Sciatic nerve (tissue), 2 donors: ENCODE measurements at regions not wholly inside any gene's neighbourhood (a gene's known extent, or its start where the extent isn't known, plus 50 kb on each side); places are given as distances from the start of the nearest gene placed in this dataset.

ENCODE experiments used
- ATAC-seq: fragments of 200-7000 bp; cut with Tn5 transposase; one replicate; pipeline ENCODE4 v1.9.1; 2020; ENCODE audit warnings: mild to moderate bottlenecking, moderate library complexity
- DNase-seq: peaks from one replicate; pipeline ENCODE4 v3.0.0-alpha.2; 2020; ENCODE audit warnings: low spot score
- intact Hi-C: fragments of 100-400 bp; cut with DNase I; formaldehyde crosslinking; loops from one replicate; pipeline ENCODE4 v1.14.2; 2022
- donor health status: DM: no; HTN: no; CAD: no.
- donor health status: DM: no; HTN: no; CAD: no.

DNA sequence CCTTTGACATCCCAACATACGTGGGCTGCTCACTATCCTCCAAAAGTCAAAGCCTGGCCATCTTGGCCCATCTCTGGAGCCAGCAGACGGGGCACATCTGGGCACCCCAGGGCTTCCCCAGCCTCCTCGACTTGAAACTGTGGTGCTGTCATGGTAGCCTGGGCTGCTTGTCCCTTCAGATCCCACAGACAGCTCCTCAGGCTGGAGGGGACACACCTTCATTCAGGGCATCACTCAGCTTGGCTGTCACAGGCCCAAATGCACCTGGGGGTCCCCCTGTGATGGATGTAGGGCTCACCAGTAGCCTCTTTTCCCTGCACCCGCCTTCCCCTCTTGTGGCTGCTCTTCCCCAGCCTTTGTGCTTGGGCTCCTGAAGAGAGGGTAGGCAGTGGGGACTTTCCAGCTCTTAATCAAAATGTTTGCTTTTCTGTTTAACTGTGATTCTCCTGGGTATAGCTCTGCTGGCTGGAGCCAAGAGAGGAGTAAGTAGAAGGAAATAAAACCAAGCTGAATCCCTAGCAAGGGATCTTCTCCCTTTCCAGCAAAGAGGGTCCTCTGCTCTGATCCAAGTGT lies 92.3 kb downstream of the GYPC start:
- intact Hi-C loops, result no loop called here
- DNase-seq (no peak), ATAC-seq (no peak)

DNA sequence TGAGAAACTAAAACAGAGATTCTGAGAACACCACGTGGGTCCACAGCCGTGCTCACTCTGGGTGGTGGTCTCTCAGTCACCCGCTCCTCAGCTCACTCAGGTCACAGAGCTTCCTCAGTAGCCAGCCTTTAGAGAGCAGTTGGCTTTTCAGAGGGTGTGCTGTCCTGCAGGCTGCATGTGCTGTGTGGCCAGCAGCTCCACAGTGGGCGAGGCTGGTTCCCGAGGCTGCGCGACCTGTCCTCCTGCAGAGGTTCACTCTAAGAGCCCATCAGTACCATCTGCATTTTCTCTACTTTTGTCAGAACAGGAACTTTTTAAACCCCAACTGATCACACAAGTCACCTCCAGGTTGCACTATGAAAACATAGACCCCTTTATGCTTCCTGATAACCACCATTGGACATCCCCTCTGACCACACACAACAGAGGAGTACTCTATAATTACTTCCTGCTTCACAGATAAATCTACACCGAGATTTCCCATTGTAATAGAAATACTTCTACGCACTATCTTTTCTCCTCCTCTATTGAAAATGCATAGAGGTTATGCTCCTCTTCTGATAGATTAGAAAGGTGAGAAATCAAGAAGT lies 93.1 kb downstream of the GYPC start:
- intact Hi-C loops, result no loop called here

DNA sequence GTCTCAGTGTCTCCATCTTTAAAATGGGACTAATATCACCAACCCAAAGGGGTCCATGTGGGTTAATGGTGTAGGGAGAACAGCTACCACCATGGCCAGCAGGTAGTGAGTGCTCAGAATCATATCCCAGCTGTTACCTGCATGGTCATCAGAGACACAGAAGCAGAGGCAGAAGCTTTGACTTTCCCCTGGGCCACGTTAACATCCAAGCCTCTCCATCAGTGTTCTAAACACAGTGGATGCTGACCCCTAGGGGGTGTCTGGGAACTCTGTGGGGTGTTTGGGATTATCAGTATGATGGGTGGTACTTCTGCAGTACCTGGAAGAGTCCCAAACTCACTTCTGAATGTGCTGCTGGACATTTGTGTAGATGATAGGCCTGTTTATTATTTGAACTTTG lies 93.6 kb downstream of the GYPC start:
- intact Hi-C loops, result no loop called here
- no peak for ATAC-seq
- no peak for DNase-seq

More for the DNA sequence above, 93.1 kb downstream of the GYPC start:
- DNase-seq, result no peak
- ATAC-seq, result no peak

DNA sequence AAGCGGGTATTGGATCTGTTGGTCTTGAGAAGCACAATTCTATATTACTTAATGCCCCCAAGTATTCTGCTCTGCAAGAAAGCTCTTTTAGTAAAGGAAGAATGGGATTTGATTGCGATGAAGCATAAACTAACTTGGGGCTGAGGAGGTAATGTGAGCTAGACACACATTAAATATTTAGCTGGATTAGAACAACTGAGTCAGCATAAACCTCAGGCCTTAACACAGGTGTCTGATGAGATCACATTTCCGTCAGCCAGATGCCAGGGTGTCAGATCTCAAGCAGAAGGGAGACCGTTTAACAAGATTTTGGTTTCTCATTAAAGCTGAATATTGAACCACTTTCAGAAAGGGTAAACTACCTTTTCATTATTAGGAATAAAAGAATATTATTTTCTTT lies 94.5 kb downstream of the GYPC start:
- intact Hi-C loops, result no loop called here
- no peak for DNase-seq
- ATAC-seq, result no peak

DNA sequence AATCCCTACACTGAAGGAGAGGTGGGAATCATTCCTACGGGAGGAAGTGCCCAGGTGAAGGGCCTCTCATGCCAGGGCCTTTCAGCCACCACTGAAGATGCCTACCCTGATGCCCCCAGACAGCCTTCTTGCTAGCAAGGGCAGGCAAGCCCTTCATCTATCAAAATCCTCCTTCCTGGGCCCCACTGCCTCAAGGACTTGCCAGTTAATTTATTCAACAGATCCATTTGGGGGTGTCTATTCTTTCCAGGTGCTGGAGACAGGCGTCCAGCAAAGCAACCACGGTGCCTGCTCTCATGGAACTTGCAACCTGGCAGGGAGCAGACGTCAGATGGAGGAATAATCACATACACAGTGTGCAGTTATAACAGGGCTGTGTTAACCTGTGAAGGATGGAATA lies 95.5 kb downstream of the GYPC start:
- DNase-seq (no peak), ATAC-seq (no peak)
- intact Hi-C loops, result no loop called here

DNA sequence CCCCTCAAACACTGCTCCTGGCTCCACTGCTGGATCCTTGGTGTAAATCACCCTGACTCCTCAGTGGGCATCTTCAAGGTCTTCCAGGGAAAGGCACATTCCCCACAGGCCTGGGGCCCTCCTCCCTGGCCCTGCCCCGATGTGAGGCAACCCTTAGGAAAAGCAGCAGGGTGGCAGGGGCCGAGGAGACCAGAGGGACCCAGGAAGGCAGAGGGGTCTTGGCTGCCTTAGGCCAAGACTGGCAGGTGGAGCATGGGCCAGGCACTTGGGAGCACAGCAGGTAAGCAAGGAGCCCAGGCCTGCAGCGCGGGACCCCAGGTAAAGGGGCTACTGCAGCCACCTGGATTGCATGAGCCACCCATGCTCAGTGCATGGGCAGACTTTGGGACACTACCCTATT lies 96.9 kb downstream of the GYPC start:
- no peak for ATAC-seq
- intact Hi-C loops, result no loop called here
- DNase-seq, result no peak

DNA sequence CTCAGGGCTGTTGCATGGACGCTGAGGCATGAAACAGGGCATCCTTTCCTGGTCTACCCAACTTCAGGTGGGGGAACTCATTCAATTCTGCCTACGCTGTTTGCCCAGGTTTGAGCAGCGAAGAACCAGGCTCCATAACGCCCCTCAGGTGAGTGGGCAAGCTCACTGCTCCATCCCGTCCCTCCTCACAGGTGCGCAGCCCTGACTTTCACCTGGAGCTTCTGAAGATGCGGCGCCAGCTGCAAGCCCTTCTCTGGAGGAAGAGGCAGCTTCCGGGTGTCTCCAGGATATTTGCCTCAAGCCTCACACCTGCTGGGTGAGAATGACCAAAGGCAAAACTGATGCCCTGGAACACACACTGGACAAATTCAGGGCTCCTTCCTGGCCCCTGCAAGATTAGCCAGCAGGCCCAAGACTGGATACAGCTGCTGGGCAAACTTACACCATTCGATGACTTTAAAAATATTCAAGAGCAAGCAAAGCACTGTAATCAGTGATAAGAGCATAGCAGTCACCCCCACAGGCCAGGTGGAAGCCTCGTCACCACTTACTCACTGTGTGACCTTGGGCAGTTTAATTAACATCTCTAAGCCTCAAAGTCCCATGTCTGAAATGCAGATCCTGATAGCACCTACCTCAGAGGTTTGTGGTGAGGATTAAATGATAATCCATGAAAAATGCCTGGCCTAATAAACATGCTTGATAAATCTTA lies 97.7 kb downstream of the GYPC start:
- DNase-seq (no peak), ATAC-seq (no peak)

DNA sequence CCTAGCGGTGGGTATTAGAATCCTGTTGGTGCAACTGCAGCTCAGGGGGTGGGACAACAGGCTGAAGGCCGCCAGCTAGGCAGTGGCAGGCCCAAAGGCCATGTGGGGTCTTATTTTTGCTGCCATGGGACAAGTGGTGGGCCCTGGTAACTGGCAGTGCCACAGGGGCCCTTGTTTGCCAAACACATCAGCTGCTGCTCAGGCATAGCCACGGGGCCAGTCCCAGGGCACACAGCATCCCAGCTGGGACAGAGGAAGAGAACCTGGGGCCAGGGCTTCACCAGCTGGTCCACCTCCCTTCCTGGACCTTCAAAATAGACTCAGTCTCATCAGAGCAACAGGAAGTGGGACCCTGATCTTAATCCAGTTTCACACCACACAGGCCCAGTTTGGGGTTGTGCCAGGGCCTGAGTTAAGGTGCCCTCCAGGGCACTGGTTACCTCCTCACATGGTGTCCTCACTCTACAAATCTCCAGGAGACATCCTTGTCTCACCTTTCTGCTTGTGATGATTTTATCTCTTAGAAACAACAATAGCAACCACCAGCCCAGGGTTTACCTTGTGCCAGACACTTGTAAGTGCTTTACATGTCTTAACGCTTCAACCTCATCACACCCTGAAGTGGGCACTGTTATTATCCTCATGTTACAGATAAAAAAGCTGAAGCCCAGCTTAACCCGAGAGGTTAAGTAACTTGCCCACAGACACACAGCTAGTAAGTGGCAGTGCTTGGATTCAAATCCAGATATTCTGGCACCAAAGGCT lies 98.5 kb downstream of the GYPC start:
- no peak for ATAC-seq
- intact Hi-C loops, result no loop called here
- no peak for DNase-seq

More for the DNA sequence above, 97.7 kb downstream of the GYPC start:
- intact Hi-C loops, result no loop called here

DNA sequence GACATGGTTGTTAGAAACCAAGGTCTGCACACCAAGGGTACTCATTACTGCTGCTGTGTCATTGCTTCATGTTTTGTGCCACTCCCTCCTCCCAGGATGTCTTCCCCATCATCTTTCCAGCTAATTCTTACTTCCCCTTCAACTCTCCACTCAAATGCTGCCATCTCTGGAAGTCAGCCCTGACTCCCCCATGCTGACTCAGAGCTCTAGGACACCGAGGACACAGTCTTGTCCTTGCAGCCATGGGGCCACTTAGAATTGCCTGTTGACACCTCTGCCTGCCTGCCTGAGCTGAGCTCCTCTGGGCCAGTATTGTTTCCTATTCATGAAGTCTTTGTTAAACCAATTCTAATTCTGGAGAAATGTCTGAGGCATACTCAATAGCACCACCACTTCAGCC lies 100.2 kb downstream of the GYPC start:
- DNase-seq, result no peak
- intact Hi-C loops, result no loop called here

DNA sequence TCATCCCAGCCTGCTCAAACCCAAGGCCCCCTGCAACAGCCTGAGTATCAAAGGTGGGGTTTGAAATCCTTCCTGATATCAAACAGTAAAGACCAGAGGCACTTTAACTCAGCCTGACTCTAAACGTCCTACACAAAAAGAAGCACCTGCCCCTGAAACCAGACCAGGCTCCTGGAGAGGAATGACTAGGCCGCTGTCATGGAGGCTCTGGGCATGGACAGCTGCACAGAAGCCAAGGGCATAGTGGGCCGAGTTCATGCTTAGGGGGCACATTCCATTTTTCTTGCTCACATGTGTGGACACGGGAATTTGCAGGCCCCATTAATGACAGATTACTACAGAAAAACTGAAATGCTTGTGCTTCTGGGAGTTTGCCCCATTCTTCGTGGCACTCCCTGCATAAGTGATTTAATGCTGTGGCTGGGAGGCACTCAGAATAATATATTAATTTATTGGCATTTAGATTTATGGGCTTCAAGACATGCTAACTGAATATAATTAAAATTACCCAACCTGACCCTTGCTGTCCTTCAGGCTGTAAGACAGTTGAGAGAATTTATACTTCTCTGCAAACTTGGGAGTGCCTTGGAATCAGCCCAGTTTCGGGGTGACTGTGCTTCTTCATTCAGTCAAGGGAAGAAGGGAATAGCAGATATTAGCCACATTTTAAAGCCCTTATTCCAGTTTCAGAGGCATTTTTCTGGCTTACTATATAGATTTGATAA lies 105.5 kb downstream of the GYPC start:
- intact Hi-C loops, result loop anchor here (10.0 kb wide), 1 partner anchor 237 kb away; no protein-coding TSS in a partner anchor
- ATAC-seq, result peak; percentile 50
- no peak for DNase-seq

More for the DNA sequence above, 100.2 kb downstream of the GYPC start:
- no peak for ATAC-seq

DNA sequence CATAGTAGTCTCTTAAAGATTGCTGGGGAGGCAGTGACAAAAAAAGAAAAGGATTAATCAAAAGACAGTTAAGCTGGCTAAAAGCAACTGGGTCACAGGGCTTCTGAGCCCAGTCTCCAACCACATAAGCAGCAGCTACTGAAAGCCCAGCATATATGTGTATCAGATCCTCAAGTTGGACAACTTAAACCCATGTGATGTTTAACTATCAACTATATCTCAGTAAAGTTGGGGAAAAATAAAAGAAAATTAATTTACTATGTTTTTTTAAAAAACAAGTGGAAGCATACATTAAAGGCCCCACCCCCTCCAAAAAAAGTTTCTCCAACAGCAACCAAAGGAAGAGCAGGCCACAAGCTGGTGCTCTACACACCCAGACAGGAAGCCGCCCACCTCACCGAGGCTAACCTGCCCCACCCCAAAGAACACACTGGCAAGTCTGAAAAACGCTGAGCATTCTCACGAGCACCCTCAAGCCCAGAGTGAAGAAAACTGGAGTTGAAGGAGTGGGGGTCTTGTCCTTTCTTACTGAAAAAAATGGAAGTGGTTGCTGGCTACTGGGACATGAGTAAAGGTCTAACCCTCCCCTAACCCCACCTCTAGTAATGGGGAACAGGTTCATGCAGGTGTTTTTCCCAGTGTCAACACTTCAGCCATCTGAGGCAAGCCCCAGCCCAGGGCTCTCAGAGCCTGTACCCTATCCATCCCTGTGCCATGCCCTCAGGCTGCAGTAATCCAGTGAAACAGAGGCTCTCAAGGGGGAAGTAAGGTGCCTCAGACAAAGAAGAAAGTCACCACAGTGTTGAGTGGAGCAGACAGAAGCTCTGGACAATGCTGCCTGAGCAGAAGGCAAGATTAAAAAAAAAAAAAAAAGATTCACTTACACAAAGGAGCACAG lies 106.3 kb downstream of the GYPC start:
- ATAC-seq (no peak), DNase-seq (no peak)
- intact Hi-C loops, result loop anchor here (10.0 kb wide), 1 partner anchor 237 kb away; no protein-coding TSS in a partner anchor

DNA sequence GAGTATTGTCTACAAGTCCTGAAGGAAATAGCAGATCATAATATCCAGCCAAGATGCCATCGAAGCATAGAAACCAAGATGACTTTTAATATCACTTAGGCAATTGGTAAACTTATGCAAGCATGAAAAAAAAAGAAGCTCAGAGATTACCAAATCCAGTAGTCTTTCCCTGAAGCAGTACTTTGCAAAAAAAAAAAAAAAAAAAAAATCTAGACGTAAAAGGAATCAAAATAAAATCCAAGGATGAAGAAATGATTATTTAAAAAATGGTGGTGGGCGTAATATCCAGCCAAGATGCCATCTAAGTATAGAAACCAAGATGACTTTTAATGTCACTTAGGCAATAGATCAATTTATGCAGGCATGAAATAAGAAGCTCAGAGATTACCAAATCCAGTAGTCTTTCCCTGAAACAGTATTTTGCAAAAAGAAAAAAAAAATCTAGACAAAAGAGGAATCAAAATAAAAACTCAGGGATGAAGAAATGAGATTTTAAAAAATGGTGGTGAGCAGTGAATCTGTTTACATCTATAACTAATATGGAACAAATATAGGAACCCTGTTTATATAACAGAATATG lies 108.8 kb downstream of the GYPC start:
- ATAC-seq, result no peak
- intact Hi-C loops, result loop anchor here (10.0 kb wide), 1 partner anchor 240 kb away; no protein-coding TSS in a partner anchor
- no peak for DNase-seq

DNA sequence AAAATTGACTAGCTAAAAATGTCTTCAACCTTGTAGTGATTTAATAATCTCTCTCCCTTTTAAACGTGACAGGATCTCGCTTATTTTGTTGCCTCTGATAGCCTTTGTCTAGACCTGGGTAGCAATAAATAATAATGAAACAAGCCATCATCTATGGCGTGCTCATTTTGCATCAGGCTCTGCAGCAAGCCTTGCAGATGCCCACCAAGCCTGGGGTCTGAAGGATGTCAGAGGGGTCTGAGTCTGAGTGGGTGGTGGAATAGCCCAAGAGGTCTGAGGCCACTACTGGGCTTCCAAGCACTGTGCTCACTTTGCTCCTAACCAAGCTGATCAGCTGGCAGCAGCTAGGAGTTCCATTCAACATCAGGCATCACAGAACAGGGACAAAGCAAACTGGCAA lies 109.4 kb downstream of the GYPC start:
- DNase-seq, result no peak
- no peak for ATAC-seq
- intact Hi-C loops, result loop anchor here (10.0 kb wide), 1 partner anchor 241 kb away; no protein-coding TSS in a partner anchor

DNA sequence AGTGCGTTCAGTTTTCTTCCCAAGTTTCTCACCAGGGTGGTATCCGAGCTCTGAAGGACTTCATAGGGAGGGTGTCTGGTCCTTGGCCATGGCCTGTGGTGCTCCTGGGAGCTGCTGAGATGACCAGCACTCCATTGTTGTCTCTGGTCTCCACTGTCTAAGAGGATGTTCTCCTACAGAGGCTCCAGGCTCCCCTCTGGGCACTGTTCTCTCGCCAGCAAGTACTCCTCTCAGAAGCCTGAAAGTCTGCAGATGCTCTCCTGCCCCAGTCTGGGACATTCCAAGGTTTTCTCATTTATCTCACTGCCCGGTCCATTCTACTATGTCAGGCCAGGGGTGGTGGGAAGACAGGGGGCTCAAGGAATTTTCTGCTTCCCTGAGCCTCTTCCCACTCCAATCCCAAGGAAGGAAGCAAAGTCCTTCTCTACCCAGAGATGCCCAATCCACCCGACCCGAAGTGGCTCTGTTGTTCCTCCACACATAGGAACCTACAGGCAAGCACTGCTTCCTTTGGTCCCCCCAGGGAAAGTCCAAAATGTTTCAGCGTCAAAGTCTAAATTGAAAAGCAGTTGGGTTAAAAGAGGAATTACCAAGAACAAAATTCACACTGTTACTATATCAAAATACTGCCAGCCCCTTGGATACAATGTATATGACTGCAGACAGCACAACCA lies 110.5 kb downstream of the GYPC start:
- ATAC-seq (no peak), DNase-seq (no peak)
- intact Hi-C loops, result loop anchor here (10.0 kb wide), 1 partner anchor 242 kb away; no protein-coding TSS in a partner anchor

DNA sequence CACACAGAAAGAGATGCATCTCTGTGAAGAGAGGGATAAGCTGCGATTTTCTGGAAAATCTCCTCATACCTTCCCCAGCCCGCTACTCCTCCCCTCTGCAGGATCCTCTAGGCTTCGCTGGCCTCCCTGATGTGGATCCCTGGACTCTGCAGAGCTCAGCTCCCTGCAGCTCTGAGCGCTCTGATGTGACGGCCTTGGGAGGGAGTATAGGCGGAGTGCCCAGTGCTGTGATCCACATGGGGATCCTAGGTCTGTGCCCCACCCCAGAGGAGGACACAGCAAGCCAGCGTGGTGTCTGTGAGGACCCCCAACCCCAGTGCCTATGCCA lies 111.0 kb downstream of the GYPC start:
- DNase-seq, result no peak
- ATAC-seq, result no peak
- intact Hi-C loops, result loop anchor here (10.0 kb wide), 1 partner anchor 242 kb away; no protein-coding TSS in a partner anchor

DNA sequence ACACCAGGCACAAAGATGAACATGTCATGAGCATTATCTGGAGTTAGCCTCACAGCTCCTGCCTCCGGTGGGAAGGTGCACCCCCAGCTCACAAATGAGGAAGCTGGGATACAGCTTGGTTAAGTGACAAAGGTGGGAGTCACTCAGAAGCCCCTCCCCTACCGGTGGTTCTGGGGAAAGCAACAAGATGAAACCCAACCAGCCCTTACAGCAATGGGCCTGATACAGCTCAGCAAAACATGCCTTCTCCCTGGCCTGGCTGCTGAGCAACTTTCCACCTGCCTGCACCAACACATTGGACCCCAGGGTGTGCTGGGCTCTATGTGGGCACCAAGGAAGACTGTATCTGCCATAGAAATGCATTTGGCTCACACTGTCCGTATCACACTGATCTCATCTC lies 113.2 kb downstream of the GYPC start:
- ATAC-seq (no peak), DNase-seq (no peak)
- intact Hi-C loops, result loop anchor here (10.0 kb wide), 1 partner anchor 244 kb away; no protein-coding TSS in a partner anchor

DNA sequence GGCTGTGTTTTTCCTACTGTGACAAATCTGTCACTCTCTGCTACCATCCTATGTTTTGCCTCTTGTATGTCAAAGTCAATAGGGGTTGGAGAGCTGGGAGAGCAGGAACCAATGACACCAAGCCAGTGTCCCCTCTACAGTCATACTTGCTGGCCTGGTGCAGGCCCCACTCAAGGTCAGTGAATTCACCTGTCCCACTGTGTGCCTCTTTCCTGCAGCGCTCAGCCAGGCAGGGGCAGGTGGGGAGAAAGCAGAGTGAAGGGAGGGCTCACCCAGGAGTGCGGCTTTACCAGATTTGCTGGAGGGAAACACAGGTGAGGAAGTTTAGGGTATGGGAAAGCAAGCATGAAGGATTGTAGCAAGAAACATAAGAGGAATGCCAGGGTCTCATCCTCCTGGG lies 114.5 kb downstream of the GYPC start:
- intact Hi-C loops, result no loop called here
- ATAC-seq, result no peak
- no peak for DNase-seq
